Prostate gland (tissue), 2 donors: ENCODE measurements at regions not wholly inside any gene's neighbourhood (a gene's known extent, or its start where the extent isn't known, plus 50 kb on each side); places are given as distances from the start of the nearest gene placed in this dataset.

Experiments used
- POLR2A ChIP-seq: fragments of 450-650 bp; IDR thresholded peaks from one replicate; pipeline ENCODE4 v1.6.1; 2016; ENCODE audit warnings: antibody characterized with exemption, mild to moderate bottlenecking
- POLR2AphosphoS5 ChIP-seq: sonication (generic); formaldehyde crosslinking; IDR thresholded peaks from one replicate; pipeline ENCODE4 v1.6.1; 2017; ENCODE audit warnings: antibody characterized with exemption
- TF ChIP-seq, protein P1 (sequence below), 4 experiments: fragments of 200-600 bp in 2 of 4; fragments of 450-650 bp in 2 of 4; sonication (generic) in 2 of 4; IDR thresholded peaks; 1 replicate in 3 of 4; 2 replicates in 1 of 4; pipeline ENCODE4 v1.5.1; 2016 to 2019; ENCODE audit warnings: antibody characterized with exemption in 4 of 4, mild to moderate bottlenecking in 2 of 4, moderate library complexity in 2 of 4

DNA sequence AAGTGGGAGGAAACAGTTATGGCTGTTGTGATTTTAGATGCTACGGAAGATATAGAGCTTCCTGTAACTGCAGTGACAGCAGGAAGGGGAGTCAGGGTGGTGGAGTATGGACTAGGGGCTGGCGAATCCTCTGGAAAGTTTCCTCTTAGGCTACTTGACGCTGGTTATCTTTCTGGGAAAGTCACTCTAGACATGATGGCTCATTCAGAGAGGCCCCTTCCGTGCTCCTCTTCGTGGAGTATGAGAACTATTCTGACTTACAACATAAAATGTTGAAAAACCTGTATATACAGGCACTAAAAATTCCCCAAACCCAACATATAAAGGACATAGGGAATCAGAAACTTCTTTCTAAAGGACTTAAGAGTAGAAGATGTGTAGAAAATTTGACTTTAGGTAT, 78.8 kb downstream of the C18orf54 start:
- no peak for TF ChIP-seq POLR2AphosphoS5
- TF ChIP-seq, protein P1, sequence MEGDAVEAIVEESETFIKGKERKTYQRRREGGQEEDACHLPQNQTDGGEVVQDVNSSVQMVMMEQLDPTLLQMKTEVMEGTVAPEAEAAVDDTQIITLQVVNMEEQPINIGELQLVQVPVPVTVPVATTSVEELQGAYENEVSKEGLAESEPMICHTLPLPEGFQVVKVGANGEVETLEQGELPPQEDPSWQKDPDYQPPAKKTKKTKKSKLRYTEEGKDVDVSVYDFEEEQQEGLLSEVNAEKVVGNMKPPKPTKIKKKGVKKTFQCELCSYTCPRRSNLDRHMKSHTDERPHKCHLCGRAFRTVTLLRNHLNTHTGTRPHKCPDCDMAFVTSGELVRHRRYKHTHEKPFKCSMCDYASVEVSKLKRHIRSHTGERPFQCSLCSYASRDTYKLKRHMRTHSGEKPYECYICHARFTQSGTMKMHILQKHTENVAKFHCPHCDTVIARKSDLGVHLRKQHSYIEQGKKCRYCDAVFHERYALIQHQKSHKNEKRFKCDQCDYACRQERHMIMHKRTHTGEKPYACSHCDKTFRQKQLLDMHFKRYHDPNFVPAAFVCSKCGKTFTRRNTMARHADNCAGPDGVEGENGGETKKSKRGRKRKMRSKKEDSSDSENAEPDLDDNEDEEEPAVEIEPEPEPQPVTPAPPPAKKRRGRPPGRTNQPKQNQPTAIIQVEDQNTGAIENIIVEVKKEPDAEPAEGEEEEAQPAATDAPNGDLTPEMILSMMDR (IDR thresholded peaks at IDR 0.05) = no peak
- TF ChIP-seq POLR2A = no peak
